CD4-positive, alpha-beta T cell (primary cell): ENCODE measurements at regions not wholly inside any gene's neighbourhood (a gene's known extent, or its start where the extent isn't known, plus 50 kb on each side); places are given as distances from the start of the nearest gene placed in this dataset.

ENCODE experiments used
- ATAC-seq: fragments of 200-7000 bp; cut with Tn5 transposase; one replicate; pipeline ENCODE4 v1.10.0; 2022; ENCODE audit warnings: mild to moderate bottlenecking; ENCODE audit not compliant: poor library complexity
- CTCF ChIA-PET: fragments of 350-600 bp; sonication (Branson Sonifier 250); formaldehyde crosslinking; loops from one replicate; lab custom pipeline; 2021; ENCODE audit warnings: antibody characterized with exemption, inconsistent platforms; lab: Charles Lee
- POLR2A ChIA-PET: fragments of 350-600 bp; sonication (Branson Sonifier 250); formaldehyde crosslinking; loops from one replicate; lab custom pipeline; 2021; ENCODE audit warnings: antibody characterized with exemption, inconsistent platforms; lab: Charles Lee
- DNase-seq, 14 experiments: peaks; one replicate each; pipeline ENCODE4 v3.0.0-alpha.2; 2013 to 2020; ENCODE audit warnings: mixed read lengths in 2 of 14
- H3K27ac ChIP-seq, 2 donors: one replicate each; pipeline versions ENCODE4 v1.5.1 to v1.7.0; 2013; ENCODE audit warnings: low read length in 2 of 2, low read depth in 1 of 2, mild to moderate bottlenecking in 1 of 2
- H3K27me3 ChIP-seq, 2 experiments: 1 replicate in 1 of 2; 2 replicates in 1 of 2; pipeline versions ENCODE4 v1.6.1 to v1.7.0; 2013; ENCODE audit warnings: low read length in 2 of 2, control low read depth in 1 of 2, mild to moderate bottlenecking in 1 of 2, moderate library complexity in 1 of 2; ENCODE audit not compliant: insufficient read depth in 2 of 2, control insufficient read depth in 1 of 2
- H3K36me3 ChIP-seq: one replicate; pipeline ENCODE4 v1.6.1; 2013; ENCODE audit warnings: low read length, control low read depth; ENCODE audit not compliant: insufficient read depth
- H3K4me1 ChIP-seq: one replicate; pipeline ENCODE4 v1.6.1; 2013; ENCODE audit warnings: low read length, control low read depth; ENCODE audit not compliant: insufficient read depth
- H3K4me3 ChIP-seq: one replicate; pipeline ENCODE4 v1.5.1; 2013; ENCODE audit warnings: mild to moderate bottlenecking, low read length, moderate library complexity
- H3K9me3 ChIP-seq, 2 experiments: 1 replicate in 1 of 2; 2 replicates in 1 of 2; pipeline versions ENCODE4 v1.6.1 to v1.7.0; 2013; ENCODE audit warnings: low read length in 2 of 2, mild to moderate bottlenecking in 2 of 2, control low read depth in 1 of 2, moderate library complexity in 1 of 2; ENCODE audit not compliant: control insufficient read depth in 1 of 2, insufficient read depth in 1 of 2
- H3K27ac Mint-ChIP-seq: one replicate; pipeline ENCODE4 v1.8.0; 2020; ENCODE audit warnings: mixed read lengths
- H3K27me3 Mint-ChIP-seq: one replicate; pipeline ENCODE4 v1.8.0; 2021; ENCODE audit warnings: mixed read lengths
- H3K36me3 Mint-ChIP-seq: one replicate; pipeline ENCODE4 v1.8.0; 2021; ENCODE audit warnings: low read depth, mixed read lengths
- H3K4me1 Mint-ChIP-seq: one replicate; pipeline ENCODE4 v1.8.0; 2021; ENCODE audit warnings: low read depth, mixed read lengths
- H3K4me3 Mint-ChIP-seq: one replicate; pipeline ENCODE4 v1.8.0; 2020; ENCODE audit warnings: mild to moderate bottlenecking, mixed read lengths
- H3K9me3 Mint-ChIP-seq: one replicate; pipeline ENCODE4 v1.8.0; 2020; ENCODE audit warnings: mixed read lengths
- CTCF ChIP-seq: fragments of 200-600 bp; IDR thresholded peaks from one replicate; pipeline ENCODE4 v1.8.0; 2022; ENCODE audit warnings: antibody characterized with exemption, mild to moderate bottlenecking
- intact Hi-C, 2 experiments: fragments of 100-400 bp; cut with DNase I in 1 of 2; cut with micrococcal nuclease in 1 of 2; formaldehyde crosslinking; loops; one replicate each; pipeline versions ENCODE4 v1.15.1 to v1.9.0; 2023 to 2025; cut with DNase I, micrococcal nuclease

- H3K27me3 ChIP-seq, result no peaks in the 10 kb centered on the region
- Mint-ChIP-seq H3K4me3 (no peak overlapping the region), H3K9me3 (no peaks in the 10 kb centered on the region), H3K27ac (no peak overlapping the region), H3K36me3 (no peaks in the 10 kb centered on the region), H3K4me1 (peaks cover 16% of the 10 kb centered on the region), H3K27me3 (no peaks in the 10 kb centered on the region)
- CTCF ChIA-PET, result no interaction called here
- H3K4me3 ChIP-seq, result no peak overlapping the region
- no peak for ATAC-seq
- POLR2A ChIA-PET, result no interaction called here
- H3K9me3 ChIP-seq, result no peaks in the 10 kb centered on the region
- H3K27ac ChIP-seq, result no peak overlapping the region
- TF ChIP-seq CTCF, result no peak
- no peak for DNase-seq
- peaks cover 20% of the 10 kb centered on the region for H3K4me1 ChIP-seq
- H3K36me3 ChIP-seq, result no peaks in the 10 kb centered on the region
- intact Hi-C loops, result loop anchor here in 1 of 2 experiments (10.0 kb wide), 1 partner anchor 122 kb away; no protein-coding TSS in a partner anchor
These were observed 65.4 kb upstream of the XCR1 start for GRCh38 chr3:46092702-46093080.

GRCh38 chr3:46091741-46092701 lies 64.7 kb upstream of the XCR1 start:
- Mint-ChIP-seq H3K36me3 (no peaks in the 10 kb centered on the region), H3K27ac (no peak overlapping the region), H3K9me3 (no peaks in the 10 kb centered on the region), H3K27me3 (no peaks in the 10 kb centered on the region), H3K4me1 (peaks cover 9% of the 10 kb centered on the region), H3K4me3 (no peak overlapping the region)
- intact Hi-C loops, result loop anchor here in 1 of 2 experiments (10.0 kb wide), 1 partner anchor 123 kb away; no protein-coding TSS in a partner anchor
- no peak for TF ChIP-seq CTCF
- Histone ChIP-seq H3K27ac (no peak overlapping the region), H3K27me3 (no peaks in the 10 kb centered on the region), H3K36me3 (no peaks in the 10 kb centered on the region), H3K4me3 (no peak overlapping the region), H3K9me3 (no peaks in the 10 kb centered on the region), H3K4me1 (peaks cover 13% of the 10 kb centered on the region)
- ChIA-PET CTCF (no interaction called here), POLR2A (no interaction called here)
- ATAC-seq (no peak), DNase-seq (no peak)

- H3K9me3 ChIP-seq, result no peaks in the 10 kb centered on the region
- peaks cover 4% of the 10 kb centered on the region for H3K4me1 Mint-ChIP-seq
- H3K4me3 Mint-ChIP-seq, result no peak overlapping the region
- ATAC-seq (no peak), DNase-seq (no peak)
- H3K27me3 Mint-ChIP-seq, result no peaks in the 10 kb centered on the region
- no peak overlapping the region for H3K27ac ChIP-seq
- no peaks in the 10 kb centered on the region for H3K27me3 ChIP-seq
- ChIA-PET POLR2A (no interaction called here), CTCF (interaction anchor here (1.2 kb wide), 1 partner anchor 12 kb away, joined by 3 read pairs; no protein-coding TSS in a partner anchor)
- H3K36me3 Mint-ChIP-seq, result no peaks in the 10 kb centered on the region
- peaks cover 9% of the 10 kb centered on the region for H3K4me1 ChIP-seq
- no peak overlapping the region for H3K27ac Mint-ChIP-seq
- H3K36me3 ChIP-seq, result no peaks in the 10 kb centered on the region
- no peak for TF ChIP-seq CTCF
- no peak overlapping the region for H3K4me3 ChIP-seq
- intact Hi-C loops, result loop anchor here in 1 of 2 experiments (10.0 kb wide), 1 partner anchor 124 kb away; no protein-coding TSS in a partner anchor
- H3K9me3 Mint-ChIP-seq, result no peaks in the 10 kb centered on the region
These were observed 63.8 kb upstream of the XCR1 start for GRCh38 chr3:46091046-46091445.
